ENCODE measurements at regions not wholly inside any gene's neighbourhood (a gene's known extent, or its start where the extent isn't known, plus 50 kb on each side); places are given as distances from the start of the nearest gene placed in this dataset.

DNA sequence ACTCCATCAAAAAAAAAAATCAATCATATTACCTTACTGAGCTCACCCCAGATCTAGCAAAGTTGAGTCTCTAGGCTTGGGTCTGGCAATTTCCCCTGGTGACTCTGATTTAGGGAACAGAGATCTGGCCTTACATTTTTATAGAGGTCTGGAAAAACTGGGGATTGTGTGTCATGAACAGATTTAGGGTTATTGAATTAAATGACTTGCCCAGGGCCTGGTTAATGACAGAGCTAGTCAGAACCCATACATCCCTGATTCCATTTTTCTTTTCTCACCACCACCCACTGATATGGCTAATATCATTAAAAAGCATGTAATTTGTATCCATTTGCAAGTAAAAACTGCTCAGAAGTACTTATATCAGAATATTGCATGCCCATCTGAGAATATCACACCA, 163.4 kb upstream of the OGFRL1 start:
- Histone ChIP-seq H3K36me3 (ENCODE audit: control insufficient read depth, insufficient read depth, low read length) (no peaks in the 10 kb centered on the region), H3K79me1 (ENCODE audit: low read length) (no peaks in the 10 kb centered on the region), H3K27ac (ENCODE audit: low read depth, low read length) (no peak overlapping the region)

GRCh38 chr6:71126506-71126905, 162.1 kb upstream of the OGFRL1 start:
- Histone ChIP-seq H3K4me2 (ENCODE audit: low read length) (no peak overlapping the region), H3K27ac (ENCODE audit: low read depth, low read length) (no peak overlapping the region), H2BK5ac (ENCODE audit: low read length) (no peak overlapping the region), H3K23ac (ENCODE audit: low read length) (no peak overlapping the region), H3K56ac (ENCODE audit: low read length) (no peak overlapping the region), H3K36me3 (ENCODE audit: control insufficient read depth, insufficient read depth, low read length) (no peaks in the 10 kb centered on the region), H3K9ac (ENCODE audit: low read length) (no peak overlapping the region), H3K79me1 (ENCODE audit: low read length) (no peaks in the 10 kb centered on the region), H2BK15ac (replicated peaks; ENCODE audit: low read depth) (no peak overlapping the region), H4K8ac (ENCODE audit: low read depth, low read length) (no peak overlapping the region), H2BK120ac (ENCODE audit: low read depth, low read length) (no peak overlapping the region), H4K5ac (ENCODE audit: low read length) (no peak overlapping the region), H2AK5ac (ENCODE audit: low read length) (no peak overlapping the region), H3K18ac (ENCODE audit: low read length) (no peak overlapping the region), H3K4ac (ENCODE audit: low read depth, low read length) (no peak overlapping the region), H3K27me3 (ENCODE audit: insufficient read depth, low read length, poor library complexity) (no peaks in the 10 kb centered on the region), H3K4me3 (ENCODE audit: low read length) (no peak overlapping the region), H3K79me2 (ENCODE audit: control insufficient read depth, insufficient read depth, low read length) (no peaks in the 10 kb centered on the region), H3K4me1 (ENCODE audit: control insufficient read depth, low read depth, low read length) (no peaks in the 10 kb centered on the region)
- DNase-seq = no peak
- no CpG with 5 or more reads among the region's 1 CpG for WGBS (ENCODE audit: extremely low coverage, insufficient coverage, low lambda C conversion rate)

More for the DNA sequence above, 163.4 kb upstream of the OGFRL1 start:
- Histone ChIP-seq H3K23ac (ENCODE audit: low read length) (no peak overlapping the region), H3K9ac (ENCODE audit: low read length) (no peak overlapping the region), H3K4me2 (ENCODE audit: low read length) (no peak overlapping the region), H2AK5ac (ENCODE audit: low read length) (no peak overlapping the region), H2BK120ac (ENCODE audit: low read depth, low read length) (no peak overlapping the region), H3K4ac (ENCODE audit: low read depth, low read length) (no peak overlapping the region), H3K4me3 (ENCODE audit: low read length) (no peak overlapping the region), H3K18ac (ENCODE audit: low read length) (no peak overlapping the region), H3K79me2 (ENCODE audit: control insufficient read depth, insufficient read depth, low read length) (no peaks in the 10 kb centered on the region), H2BK5ac (ENCODE audit: low read length) (no peak overlapping the region), H3K27me3 (ENCODE audit: insufficient read depth, low read length, poor library complexity) (no peaks in the 10 kb centered on the region), H4K8ac (ENCODE audit: low read depth, low read length) (no peak overlapping the region), H4K5ac (ENCODE audit: low read length) (no peak overlapping the region), H3K4me1 (ENCODE audit: control insufficient read depth, low read depth, low read length) (no peaks in the 10 kb centered on the region), H3K56ac (ENCODE audit: low read length) (no peak overlapping the region), H2BK15ac (replicated peaks; ENCODE audit: low read depth) (no peak overlapping the region)
- DNase-seq = no peak

GRCh38 chr6:71127374-71127773, 161.2 kb upstream of the OGFRL1 start:
- no peak overlapping the region for H4K8ac ChIP-seq (ENCODE audit: low read depth, low read length)
- no peak overlapping the region for H3K9ac ChIP-seq (ENCODE audit: low read length)
- peak; percentile 46 for DNase-seq
- no peak overlapping the region for H2BK5ac ChIP-seq (ENCODE audit: low read length)
- H3K79me2 ChIP-seq (ENCODE audit: control insufficient read depth, insufficient read depth, low read length) = no peaks in the 10 kb centered on the region
- H3K79me1 ChIP-seq (ENCODE audit: low read length) = no peaks in the 10 kb centered on the region
- no peak overlapping the region for H3K23ac ChIP-seq (ENCODE audit: low read length)
- no peaks in the 10 kb centered on the region for H3K4me1 ChIP-seq (ENCODE audit: control insufficient read depth, low read depth, low read length)
- no peak overlapping the region for H3K4me2 ChIP-seq (ENCODE audit: low read length)
- no peaks in the 10 kb centered on the region for H3K27me3 ChIP-seq (ENCODE audit: insufficient read depth, low read length, poor library complexity)
- H3K4me3 ChIP-seq (ENCODE audit: low read length) = no peak overlapping the region
- H3K4ac ChIP-seq (ENCODE audit: low read depth, low read length) = no peak overlapping the region
- no peak overlapping the region for H2AK5ac ChIP-seq (ENCODE audit: low read length)
- no peak overlapping the region for H3K27ac ChIP-seq (ENCODE audit: low read depth, low read length)
- no peaks in the 10 kb centered on the region for H3K36me3 ChIP-seq (ENCODE audit: control insufficient read depth, insufficient read depth, low read length)
- H3K56ac ChIP-seq (ENCODE audit: low read length) = no peak overlapping the region
- H3K18ac ChIP-seq (ENCODE audit: low read length) = no peak overlapping the region
- no CpG with 5 or more reads among the region's 3 CpGs for WGBS (ENCODE audit: extremely low coverage, insufficient coverage, low lambda C conversion rate)
- H2BK120ac ChIP-seq (ENCODE audit: low read depth, low read length) = no peak overlapping the region
- no peak overlapping the region for H2BK15ac ChIP-seq (replicated peaks; ENCODE audit: low read depth)
- H4K5ac ChIP-seq (ENCODE audit: low read length) = no peak overlapping the region

- H3K36me3 ChIP-seq (ENCODE audit: control insufficient read depth, insufficient read depth, low read length) = no peaks in the 10 kb centered on the region
- H3K27ac ChIP-seq (ENCODE audit: low read depth, low read length) = no peak overlapping the region
- H2BK5ac ChIP-seq (ENCODE audit: low read length) = no peak overlapping the region
- H3K79me2 ChIP-seq (ENCODE audit: control insufficient read depth, insufficient read depth, low read length) = no peaks in the 10 kb centered on the region
- no peak overlapping the region for H3K18ac ChIP-seq (ENCODE audit: low read length)
- no peak overlapping the region for H3K23ac ChIP-seq (ENCODE audit: low read length)
- H2BK120ac ChIP-seq (ENCODE audit: low read depth, low read length) = no peak overlapping the region
- H3K4me3 ChIP-seq (ENCODE audit: low read length) = no peak overlapping the region
- no peak overlapping the region for H2BK15ac ChIP-seq (replicated peaks; ENCODE audit: low read depth)
- H2AK5ac ChIP-seq (ENCODE audit: low read length) = no peak overlapping the region
- H3K4ac ChIP-seq (ENCODE audit: low read depth, low read length) = no peak overlapping the region
- WGBS (ENCODE audit: extremely low coverage, insufficient coverage, low lambda C conversion rate) = no CpG with 5 or more reads among the region's 1 CpG
- no peak overlapping the region for H4K5ac ChIP-seq (ENCODE audit: low read length)
- no peak overlapping the region for H3K56ac ChIP-seq (ENCODE audit: low read length)
- no peaks in the 10 kb centered on the region for H3K4me1 ChIP-seq (ENCODE audit: control insufficient read depth, low read depth, low read length)
- no peak overlapping the region for H3K9ac ChIP-seq (ENCODE audit: low read length)
- H4K8ac ChIP-seq (ENCODE audit: low read depth, low read length) = no peak overlapping the region
- H3K4me2 ChIP-seq (ENCODE audit: low read length) = no peak overlapping the region
- no peaks in the 10 kb centered on the region for H3K79me1 ChIP-seq (ENCODE audit: low read length)
- H3K27me3 ChIP-seq (ENCODE audit: insufficient read depth, low read length, poor library complexity) = no peaks in the 10 kb centered on the region
- DNase-seq = no peak
These were observed 158.3 kb upstream of the OGFRL1 start for GRCh38 chr6:71130277-71130676.

DNA sequence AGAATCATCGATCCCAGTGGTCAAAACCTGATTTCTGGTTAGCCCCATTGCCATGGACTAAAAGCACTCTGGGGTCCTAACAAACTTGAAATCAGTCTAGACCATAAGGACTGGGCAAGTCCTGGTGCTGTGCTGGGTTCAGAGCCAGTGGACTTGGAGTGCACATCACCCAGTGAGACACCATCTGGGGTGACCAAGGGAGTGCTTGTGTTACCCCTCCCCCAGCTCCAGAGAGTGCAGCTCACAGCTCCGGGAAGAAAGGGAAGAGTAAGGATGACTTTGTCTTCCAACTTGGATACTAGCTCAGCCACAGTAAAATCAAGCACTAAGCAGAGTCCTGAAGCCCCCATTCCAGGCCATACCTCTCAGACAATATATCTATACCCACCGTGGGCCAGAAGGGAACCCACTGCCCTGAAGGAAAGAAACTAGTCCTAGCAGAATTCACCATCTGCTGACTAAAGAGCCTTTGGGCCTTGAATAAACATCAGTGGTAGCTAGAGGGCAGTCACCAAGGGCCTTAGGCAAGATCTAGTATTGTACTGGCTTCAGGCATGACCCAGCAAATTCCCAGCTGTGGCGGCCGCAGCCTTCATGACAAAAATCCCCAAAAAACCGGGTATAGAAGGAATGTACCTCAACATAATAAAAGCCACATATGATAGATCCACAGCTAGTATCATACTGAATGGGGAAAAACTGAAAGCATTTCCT, 153.5 kb upstream of the OGFRL1 start:
- DNase-seq = peak; percentile 76
- no peak overlapping the region for H3K27ac ChIP-seq (ENCODE audit: low read depth, low read length)

GRCh38 chr6:71137973-71138372, 150.6 kb upstream of the OGFRL1 start:
- Histone ChIP-seq H3K79me2 (ENCODE audit: control insufficient read depth, insufficient read depth, low read length) (no peaks in the 10 kb centered on the region), H3K4me3 (ENCODE audit: low read length) (no peak overlapping the region), H2BK5ac (ENCODE audit: low read length) (no peak overlapping the region), H2AK5ac (ENCODE audit: low read length) (no peak overlapping the region), H2BK120ac (ENCODE audit: low read depth, low read length) (no peak overlapping the region), H3K79me1 (ENCODE audit: low read length) (no peaks in the 10 kb centered on the region), H4K5ac (ENCODE audit: low read length) (no peak overlapping the region), H3K9ac (ENCODE audit: low read length) (no peak overlapping the region), H3K23ac (ENCODE audit: low read length) (no peak overlapping the region), H4K8ac (ENCODE audit: low read depth, low read length) (no peak overlapping the region), H3K4me2 (ENCODE audit: low read length) (no peak overlapping the region), H3K56ac (ENCODE audit: low read length) (no peak overlapping the region), H3K4me1 (ENCODE audit: control insufficient read depth, low read depth, low read length) (no peaks in the 10 kb centered on the region), H3K18ac (ENCODE audit: low read length) (no peak overlapping the region), H3K36me3 (ENCODE audit: control insufficient read depth, insufficient read depth, low read length) (no peaks in the 10 kb centered on the region), H3K27me3 (ENCODE audit: insufficient read depth, low read length, poor library complexity) (no peaks in the 10 kb centered on the region), H3K4ac (ENCODE audit: low read depth, low read length) (no peak overlapping the region), H3K27ac (ENCODE audit: low read depth, low read length) (no peak overlapping the region), H2BK15ac (replicated peaks; ENCODE audit: low read depth) (no peak overlapping the region)
- no peak for DNase-seq
- no CpG with 5 or more reads among the region's 1 CpG for WGBS (ENCODE audit: extremely low coverage, insufficient coverage, low lambda C conversion rate)

More for the DNA sequence above, 153.5 kb upstream of the OGFRL1 start:
- no peaks in the 10 kb centered on the region for H3K79me2 ChIP-seq (ENCODE audit: control insufficient read depth, insufficient read depth, low read length)
- H3K27me3 ChIP-seq (ENCODE audit: insufficient read depth, low read length, poor library complexity) = no peaks in the 10 kb centered on the region
- no peak overlapping the region for H2BK15ac ChIP-seq (replicated peaks; ENCODE audit: low read depth)
- no peak overlapping the region for H2BK5ac ChIP-seq (ENCODE audit: low read length)
- H3K4ac ChIP-seq (ENCODE audit: low read depth, low read length) = no peak overlapping the region
- H3K18ac ChIP-seq (ENCODE audit: low read length) = no peak overlapping the region
- H2BK120ac ChIP-seq (ENCODE audit: low read depth, low read length) = no peak overlapping the region
- no peak overlapping the region for H3K4me2 ChIP-seq (ENCODE audit: low read length)
- no CpG with 5 or more reads among the region's 6 CpGs for WGBS (ENCODE audit: extremely low coverage, insufficient coverage, low lambda C conversion rate)
- no peak overlapping the region for H3K56ac ChIP-seq (ENCODE audit: low read length)
- H2AK5ac ChIP-seq (ENCODE audit: low read length) = no peak overlapping the region
- no peaks in the 10 kb centered on the region for H3K79me1 ChIP-seq (ENCODE audit: low read length)
- H3K4me3 ChIP-seq (ENCODE audit: low read length) = no peak overlapping the region
- H3K9ac ChIP-seq (ENCODE audit: low read length) = no peak overlapping the region
- no peaks in the 10 kb centered on the region for H3K36me3 ChIP-seq (ENCODE audit: control insufficient read depth, insufficient read depth, low read length)
- H4K5ac ChIP-seq (ENCODE audit: low read length) = no peak overlapping the region
- no peak overlapping the region for H3K23ac ChIP-seq (ENCODE audit: low read length)
- no peaks in the 10 kb centered on the region for H3K4me1 ChIP-seq (ENCODE audit: control insufficient read depth, low read depth, low read length)
- H4K8ac ChIP-seq (ENCODE audit: low read depth, low read length) = no peak overlapping the region
